Osteocyte (in vitro differentiated cells): ENCODE measurements at regions not wholly inside any gene's neighbourhood (a gene's known extent, or its start where the extent isn't known, plus 50 kb on each side); places are given as distances from the start of the nearest gene placed in this dataset.

Experiments used
- DNase-seq: peaks from one replicate; pipeline ENCODE4 v3.0.0; 2021; ENCODE audit warnings: mixed read lengths; ENCODE audit not compliant: unreplicated experiment; ENCODE audit errors: extremely low spot score
- H3K27ac Mint-ChIP-seq: one replicate; pipeline ENCODE4 v1.8.0; 2021; ENCODE audit warnings: mild to moderate bottlenecking, mixed read lengths; ENCODE audit not compliant: unreplicated experiment
- H3K27me3 Mint-ChIP-seq: one replicate; pipeline ENCODE4 v1.8.0; 2021; ENCODE audit warnings: mixed read lengths; ENCODE audit not compliant: unreplicated experiment
- H3K36me3 Mint-ChIP-seq: one replicate; pipeline ENCODE4 v1.8.0; 2021; ENCODE audit warnings: mixed read lengths; ENCODE audit not compliant: unreplicated experiment
- H3K4me1 Mint-ChIP-seq: one replicate; pipeline ENCODE4 v1.8.0; 2021; ENCODE audit warnings: mixed read lengths; ENCODE audit not compliant: unreplicated experiment
- H3K4me3 Mint-ChIP-seq: one replicate; pipeline ENCODE4 v1.8.0; 2021; ENCODE audit warnings: mild to moderate bottlenecking, moderate library complexity, mixed read lengths; ENCODE audit not compliant: unreplicated experiment
- H3K9me3 Mint-ChIP-seq: one replicate; pipeline ENCODE4 v1.8.0; 2021; ENCODE audit warnings: mixed read lengths; ENCODE audit not compliant: unreplicated experiment
- CTCF ChIP-seq: fragments of 200-600 bp; sonication (generic); IDR thresholded peaks from 2 replicates; pipeline ENCODE4 v1.5.0; 2021; ENCODE audit warnings: antibody characterized with exemption, mild to moderate bottlenecking, moderate library complexity

- no peak for TF ChIP-seq CTCF
- H3K9me3 Mint-ChIP-seq: peaks cover 6% of the 10 kb centered on the region
- H3K4me1 Mint-ChIP-seq: peaks cover 9% of the 10 kb centered on the region
- H3K27me3 Mint-ChIP-seq: peaks cover 16% of the 10 kb centered on the region
- no peaks in the 10 kb centered on the region for H3K36me3 Mint-ChIP-seq
- no peak for DNase-seq
- no peak overlapping the region for H3K27ac Mint-ChIP-seq
- no peak overlapping the region for H3K4me3 Mint-ChIP-seq
Measured at GRCh38 chr6:43978473-43979346, 148.5 kb downstream of the MRPL14 start.

- H3K4me1 Mint-ChIP-seq: peaks cover 18% of the 10 kb centered on the region
- no peak overlapping the region for H3K4me3 Mint-ChIP-seq
Measured at GRCh38 chr6:43977404-43978111, 149.7 kb downstream of the MRPL14 start.

GRCh38 chr6:43976706-43977403, 150.4 kb downstream of the MRPL14 start:
- peaks cover 6% of the 10 kb centered on the region for H3K9me3 Mint-ChIP-seq
- no peak overlapping the region for H3K4me3 Mint-ChIP-seq
- TF ChIP-seq CTCF: no peak
- H3K27me3 Mint-ChIP-seq: peaks cover 16% of the 10 kb centered on the region
- H3K36me3 Mint-ChIP-seq: no peaks in the 10 kb centered on the region
- no peak for DNase-seq
- H3K27ac Mint-ChIP-seq: no peak overlapping the region
- peaks cover 24% of the 10 kb centered on the region for H3K4me1 Mint-ChIP-seq

More at GRCh38 chr6:43977404-43978111, 149.7 kb downstream of the MRPL14 start:
- Mint-ChIP-seq H3K27me3 (peaks cover 16% of the 10 kb centered on the region), H3K27ac (no peak overlapping the region), H3K36me3 (no peaks in the 10 kb centered on the region), H3K9me3 (peaks cover 6% of the 10 kb centered on the region)
- no peak for TF ChIP-seq CTCF
- peak; percentile 51 for DNase-seq

GRCh38 chr6:43974643-43975230, 152.5 kb downstream of the MRPL14 start:
- no peak for TF ChIP-seq CTCF
- Mint-ChIP-seq H3K27ac (no peak overlapping the region), H3K36me3 (no peaks in the 10 kb centered on the region), H3K4me1 (peaks cover 29% of the 10 kb centered on the region), H3K4me3 (no peak overlapping the region), H3K27me3 (peaks cover 11% of the 10 kb centered on the region), H3K9me3 (peaks cover 6% of the 10 kb centered on the region)
- DNase-seq: no peak
